Loucy (cell line): ENCODE measurements at regions not wholly inside any gene's neighbourhood (a gene's known extent, or its start where the extent isn't known, plus 50 kb on each side); places are given as distances from the start of the nearest gene placed in this dataset.

Source experiments
- H2AFZ ChIP-seq: fragments of 200-600 bp; sonication (generic); 2 replicates; pipeline ENCODE4 v1.6.0; 2016; ENCODE audit warnings: antibody characterized with exemption, mild to moderate bottlenecking, low read length, moderate library complexity
- H3F3A ChIP-seq: fragments of 200-600 bp; 2 replicates; pipeline ENCODE4 v1.6.0; 2016; ENCODE audit warnings: antibody characterized with exemption, low read depth, mild to moderate bottlenecking
- H3K27me3 ChIP-seq: fragments of 200-600 bp; sonication (generic); 2 replicates; pipeline ENCODE4 v1.6.1; 2014; ENCODE audit warnings: low read length, mild to moderate bottlenecking; ENCODE audit not compliant: insufficient read depth, poor library complexity, severe bottlenecking
- H3K36me3 ChIP-seq: fragments of 200-600 bp; sonication (generic); 2 replicates; pipeline ENCODE4 v1.6.1; 2016; ENCODE audit warnings: low read length; ENCODE audit not compliant: insufficient read depth
- H3K4me1 ChIP-seq: fragments of 200-600 bp; sonication (generic); 2 replicates; pipeline ENCODE4 v1.5.1; 2014; ENCODE audit warnings: low read length, mild to moderate bottlenecking; ENCODE audit not compliant: insufficient read depth, poor library complexity, severe bottlenecking
- H3K4me2 ChIP-seq: fragments of 200-600 bp; sonication (generic); 2 replicates; pipeline ENCODE4 v1.6.0; 2014; ENCODE audit warnings: antibody characterized with exemption, low read length, low read depth, mild to moderate bottlenecking; ENCODE audit not compliant: poor library complexity, severe bottlenecking
- H3K4me3 ChIP-seq: fragments of 200-600 bp; sonication (generic); 2 replicates; pipeline ENCODE4 v1.5.1; 2014; ENCODE audit warnings: low read length, mild to moderate bottlenecking, mixed read lengths; ENCODE audit not compliant: poor library complexity, severe bottlenecking
- H3K79me2 ChIP-seq: fragments of 200-600 bp; sonication (generic); 2 replicates; pipeline ENCODE4 v1.6.1; 2014; ENCODE audit warnings: low read length; ENCODE audit not compliant: insufficient read depth
- H3K9ac ChIP-seq: fragments of 200-600 bp; sonication (generic); 2 replicates; pipeline ENCODE4 v1.6.0; 2014; ENCODE audit warnings: mild to moderate bottlenecking, low read depth, low read length, moderate library complexity; ENCODE audit not compliant: poor library complexity, severe bottlenecking
- H3K9me2 ChIP-seq: fragments of 200-600 bp; sonication (generic); replicated peaks from 2 replicates; pipeline ENCODE4 v1.6.1; 2016; ENCODE audit warnings: low read depth, low read length, mixed read lengths
- H3K9me3 ChIP-seq: fragments of 200-600 bp; sonication (generic); 2 replicates; pipeline ENCODE4 v1.6.1; 2014; ENCODE audit warnings: mild to moderate bottlenecking, antibody characterized with exemption, low read length, low read depth; ENCODE audit not compliant: insufficient read depth
- H4K20me1 ChIP-seq: fragments of 200-600 bp; sonication (generic); 2 replicates; pipeline ENCODE4 v1.6.0; 2014; ENCODE audit warnings: antibody characterized with exemption, low read length, mild to moderate bottlenecking; ENCODE audit not compliant: insufficient read depth, poor library complexity, severe bottlenecking
- EZH2phosphoT487 ChIP-seq: fragments of 200-600 bp; IDR thresholded peaks from 2 replicates; pipeline ENCODE4 v1.6.1; 2018; ENCODE audit warnings: antibody characterized with exemption, mild to moderate bottlenecking, moderate library complexity, borderline replicate concordance
- TF ChIP-seq, protein P1 (sequence below): fragments of 200-600 bp; sonication (generic); conservative IDR thresholded peaks from 2 replicates; pipeline ENCODE4 v1.5.1; 2014; ENCODE audit warnings: mild to moderate bottlenecking, antibody characterized with exemption, low read length

DNA sequence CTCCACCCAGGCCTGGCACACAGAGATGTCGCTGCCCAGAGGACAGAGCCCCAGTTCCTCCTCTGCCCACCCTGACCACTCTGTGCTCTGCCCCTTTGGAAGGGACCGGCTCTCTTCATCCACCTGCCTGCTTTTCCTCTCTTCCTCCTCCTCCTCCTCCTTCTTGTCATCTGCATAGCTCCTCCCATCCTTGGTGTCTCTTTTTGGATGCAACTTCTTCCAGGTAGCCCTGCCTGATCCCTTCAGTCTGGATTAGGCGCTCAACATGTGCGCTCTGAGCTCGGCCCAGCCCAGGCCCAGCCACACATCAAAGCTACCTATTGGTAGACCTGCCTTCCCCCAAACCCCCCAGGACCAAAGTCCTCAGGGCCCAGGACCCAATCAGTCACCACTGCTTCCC lies 52.6 kb upstream of the RXRA start:
- H3K4me1 ChIP-seq = peaks cover 14% of the 10 kb centered on the region
- no peak overlapping the region for H3K9ac ChIP-seq
- H3K36me3 ChIP-seq = no peaks in the 10 kb centered on the region
- no peaks in the 10 kb centered on the region for H4K20me1 ChIP-seq
- H3K4me3 ChIP-seq = no peak overlapping the region
- H2AFZ ChIP-seq = no peak overlapping the region
- no peaks in the 10 kb centered on the region for H3K79me2 ChIP-seq
- H3F3A ChIP-seq = no peaks in the 10 kb centered on the region
- no peaks in the 10 kb centered on the region for H3K27me3 ChIP-seq
- H3K9me2 ChIP-seq = no peaks in the 10 kb centered on the region
- TF ChIP-seq, protein P1, sequence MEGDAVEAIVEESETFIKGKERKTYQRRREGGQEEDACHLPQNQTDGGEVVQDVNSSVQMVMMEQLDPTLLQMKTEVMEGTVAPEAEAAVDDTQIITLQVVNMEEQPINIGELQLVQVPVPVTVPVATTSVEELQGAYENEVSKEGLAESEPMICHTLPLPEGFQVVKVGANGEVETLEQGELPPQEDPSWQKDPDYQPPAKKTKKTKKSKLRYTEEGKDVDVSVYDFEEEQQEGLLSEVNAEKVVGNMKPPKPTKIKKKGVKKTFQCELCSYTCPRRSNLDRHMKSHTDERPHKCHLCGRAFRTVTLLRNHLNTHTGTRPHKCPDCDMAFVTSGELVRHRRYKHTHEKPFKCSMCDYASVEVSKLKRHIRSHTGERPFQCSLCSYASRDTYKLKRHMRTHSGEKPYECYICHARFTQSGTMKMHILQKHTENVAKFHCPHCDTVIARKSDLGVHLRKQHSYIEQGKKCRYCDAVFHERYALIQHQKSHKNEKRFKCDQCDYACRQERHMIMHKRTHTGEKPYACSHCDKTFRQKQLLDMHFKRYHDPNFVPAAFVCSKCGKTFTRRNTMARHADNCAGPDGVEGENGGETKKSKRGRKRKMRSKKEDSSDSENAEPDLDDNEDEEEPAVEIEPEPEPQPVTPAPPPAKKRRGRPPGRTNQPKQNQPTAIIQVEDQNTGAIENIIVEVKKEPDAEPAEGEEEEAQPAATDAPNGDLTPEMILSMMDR = no peak
- no peak for TF ChIP-seq EZH2phosphoT487
- no peaks in the 10 kb centered on the region for H3K9me3 ChIP-seq
- no peak overlapping the region for H3K4me2 ChIP-seq

DNA sequence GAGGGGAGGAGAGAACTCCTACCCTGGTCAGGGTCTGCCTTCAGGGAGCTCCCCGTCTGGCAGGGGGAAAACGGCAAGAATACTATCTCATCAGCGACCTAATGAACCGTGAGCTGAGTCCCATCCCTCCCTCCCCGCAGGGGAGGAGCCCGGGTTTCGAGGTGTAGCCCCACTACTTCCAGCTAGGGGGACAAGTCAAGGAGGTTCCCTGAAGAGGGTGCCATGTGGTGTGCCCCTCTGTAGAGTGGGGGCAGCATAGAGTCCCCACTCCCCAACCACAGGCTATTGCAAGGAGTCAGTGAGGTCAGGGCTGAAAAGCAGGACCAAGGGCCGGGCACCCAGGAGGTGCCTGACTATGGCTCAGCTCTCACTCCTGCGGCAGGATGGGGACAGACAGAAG lies 50.9 kb upstream of the RXRA start:
- no peaks in the 10 kb centered on the region for H4K20me1 ChIP-seq
- H3K4me3 ChIP-seq = no peak overlapping the region
- H3K79me2 ChIP-seq = no peaks in the 10 kb centered on the region
- TF ChIP-seq EZH2phosphoT487 = no peak
- TF ChIP-seq, protein P1 = peak; percentile 42
- H3K9me3 ChIP-seq = no peaks in the 10 kb centered on the region
- H2AFZ ChIP-seq = no peak overlapping the region
- H3K36me3 ChIP-seq = no peaks in the 10 kb centered on the region
- no peaks in the 10 kb centered on the region for H3K9me2 ChIP-seq
- H3F3A ChIP-seq = no peaks in the 10 kb centered on the region
- no peak overlapping the region for H3K9ac ChIP-seq
- H3K4me1 ChIP-seq = peaks cover 14% of the 10 kb centered on the region
- no peaks in the 10 kb centered on the region for H3K27me3 ChIP-seq
- H3K4me2 ChIP-seq = no peak overlapping the region

DNA sequence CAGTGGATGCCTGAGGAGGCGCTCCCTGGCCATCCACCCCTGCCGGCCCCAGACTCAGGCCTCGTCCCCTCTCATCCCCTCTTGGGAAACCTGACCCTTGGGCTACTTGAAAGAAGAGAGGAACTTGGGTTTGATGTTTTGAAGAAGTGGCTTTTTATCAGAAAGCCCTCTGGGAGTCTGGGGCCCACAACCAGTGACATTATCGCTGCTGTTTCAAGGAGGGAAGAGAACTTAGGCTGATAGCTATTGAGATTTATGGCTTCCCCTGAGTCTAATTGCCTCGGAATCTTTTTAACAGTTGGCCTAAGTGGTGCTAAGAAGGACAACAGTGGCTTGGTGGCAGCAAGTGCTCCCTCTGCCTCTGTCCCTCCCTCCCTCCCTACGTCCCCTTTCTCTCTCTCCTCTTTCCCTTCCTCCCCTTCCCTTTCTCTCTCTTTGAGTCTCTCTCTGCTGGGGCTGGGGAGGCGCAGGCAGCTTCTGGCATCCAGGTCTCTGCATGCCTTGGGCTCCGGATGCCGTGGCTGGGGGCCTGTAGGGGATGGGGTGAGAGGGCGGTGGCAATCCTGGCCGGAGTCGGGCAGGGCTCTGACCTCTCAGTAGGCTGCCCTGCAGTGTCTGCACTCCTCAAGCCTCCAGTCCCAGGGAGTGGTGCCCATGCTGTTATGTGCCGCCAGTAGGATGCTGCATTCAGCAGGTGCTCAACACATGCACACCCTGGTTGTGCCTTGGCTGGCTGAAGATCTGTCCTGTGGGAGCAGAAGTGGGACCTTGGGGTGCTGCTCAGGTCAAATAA lies 49.6 kb upstream of the RXRA start:
- Histone ChIP-seq H3K9me2 (no peaks in the 10 kb centered on the region), H3K36me3 (no peaks in the 10 kb centered on the region), H3K79me2 (no peaks in the 10 kb centered on the region), H2AFZ (no peak overlapping the region), H3K9me3 (no peaks in the 10 kb centered on the region), H4K20me1 (no peaks in the 10 kb centered on the region), H3K27me3 (no peaks in the 10 kb centered on the region), H3K4me1 (peaks cover 14% of the 10 kb centered on the region), H3K9ac (peak overlapping the region; percentile 11), H3F3A (no peaks in the 10 kb centered on the region), H3K4me3 (no peak overlapping the region), H3K4me2 (no peak overlapping the region)
- TF ChIP-seq EZH2phosphoT487 = no peak
- TF ChIP-seq, protein P1 = no peak
